ENCODE measurements at regions not wholly inside any gene's neighbourhood (a gene's known extent, or its start where the extent isn't known, plus 50 kb on each side); places are given as distances from the start of the nearest gene placed in this dataset.

GRCh38 chr6:168871642-168872315 is 381.9 kb downstream of the THBS2 start:
- H3K27ac Mint-ChIP-seq, result no peak overlapping the region
- H3K4me3 Mint-ChIP-seq, result no peak overlapping the region
- ChIA-PET CTCF (no interaction called here), POLR2A (no interaction called here)
- no peaks in the 10 kb centered on the region for H3K36me3 Mint-ChIP-seq (ENCODE audit: low read depth)
- H3K27me3 Mint-ChIP-seq, result no peaks in the 10 kb centered on the region
- no peaks in the 10 kb centered on the region for H3K9me3 Mint-ChIP-seq
- H3K4me1 Mint-ChIP-seq, result no peaks in the 10 kb centered on the region
- no peak for DNase-seq

DNA sequence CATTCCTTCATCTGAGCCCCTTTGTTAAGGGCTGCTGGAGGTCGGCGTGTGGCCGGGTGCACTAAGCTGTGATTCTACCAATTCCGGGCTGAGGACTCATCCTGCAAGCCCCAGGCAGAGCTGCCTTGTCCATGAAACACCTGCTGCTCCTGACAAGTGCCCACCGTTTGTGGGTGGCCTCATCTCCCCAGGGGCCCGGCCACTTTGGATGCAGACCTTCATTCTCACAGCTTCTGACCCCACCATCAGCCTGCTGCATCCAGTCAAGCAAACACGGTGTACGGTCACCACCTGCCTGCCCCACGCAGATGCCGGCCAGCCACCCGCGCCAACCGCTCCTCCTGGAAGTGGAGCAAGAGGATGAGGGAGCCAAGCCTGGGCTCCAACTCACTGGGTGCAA is 382.7 kb downstream of the THBS2 start:
- Mint-ChIP-seq H3K4me1 (no peaks in the 10 kb centered on the region), H3K36me3 (ENCODE audit: low read depth) (no peaks in the 10 kb centered on the region), H3K27me3 (no peaks in the 10 kb centered on the region), H3K9me3 (no peaks in the 10 kb centered on the region), H3K27ac (no peak overlapping the region), H3K4me3 (no peak overlapping the region)
- ChIA-PET CTCF (no interaction called here), POLR2A (no interaction called here)
- no peak for DNase-seq

DNA sequence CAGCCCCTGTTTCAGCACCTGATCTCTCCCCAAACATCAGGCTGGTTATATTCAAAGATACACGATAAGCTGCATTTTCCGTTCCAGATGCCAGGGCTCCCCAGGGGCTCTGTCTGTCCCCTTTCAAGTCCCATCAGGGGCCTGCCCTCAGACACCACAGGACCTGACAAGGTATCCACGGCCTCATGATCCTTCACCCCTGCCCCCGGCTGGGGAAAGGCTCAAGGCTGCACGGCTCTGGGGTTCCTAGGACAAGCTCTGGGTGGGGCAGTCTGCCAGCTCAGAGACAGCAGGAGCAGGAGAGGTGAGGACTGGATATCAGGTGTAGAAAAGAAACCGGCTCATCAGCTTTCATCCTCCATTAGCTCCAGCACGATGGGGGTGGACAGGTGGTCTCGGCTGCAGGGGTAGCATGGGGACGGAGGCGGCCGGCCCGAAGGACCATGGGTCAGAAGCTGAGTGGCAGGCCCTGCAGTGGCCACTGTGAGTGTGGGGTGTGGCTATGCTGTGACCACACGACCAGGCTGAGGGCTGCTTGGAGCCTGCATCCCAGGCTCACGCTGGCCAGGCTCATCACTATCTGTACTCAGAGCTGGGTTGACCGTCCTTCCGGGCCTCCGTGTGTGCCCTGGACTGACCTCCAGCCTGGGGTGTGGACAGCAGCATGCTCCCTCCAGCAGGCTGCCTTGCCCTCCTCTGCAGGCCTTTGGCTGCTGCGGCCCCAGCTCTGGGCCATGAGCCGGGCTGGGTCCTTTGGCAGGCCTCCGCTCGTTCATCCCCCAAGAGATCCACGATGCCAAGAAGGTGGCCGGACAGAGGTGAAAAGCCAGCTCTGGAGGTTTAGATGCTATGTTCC is 386.2 kb downstream of the THBS2 start:
- Mint-ChIP-seq H3K27me3 (no peaks in the 10 kb centered on the region), H3K9me3 (no peaks in the 10 kb centered on the region), H3K4me1 (no peaks in the 10 kb centered on the region), H3K27ac (no peak overlapping the region), H3K4me3 (no peak overlapping the region), H3K36me3 (ENCODE audit: low read depth) (no peaks in the 10 kb centered on the region)
- POLR2A ChIA-PET, result no interaction called here
- DNase-seq, result no peak
- CTCF ChIA-PET, result interaction anchor here (1.6 kb wide), 1 partner anchor 11 kb away, joined by 6 read pairs; no protein-coding TSS in a partner anchor

GRCh38 chr6:168866534-168866933 is 387.1 kb downstream of the THBS2 start:
- no peak overlapping the region for H3K27ac Mint-ChIP-seq
- no peaks in the 10 kb centered on the region for H3K9me3 Mint-ChIP-seq
- no peaks in the 10 kb centered on the region for H3K27me3 Mint-ChIP-seq
- DNase-seq, result no peak
- H3K4me3 Mint-ChIP-seq, result no peak overlapping the region
- H3K36me3 Mint-ChIP-seq (ENCODE audit: low read depth), result no peaks in the 10 kb centered on the region
- ChIA-PET POLR2A (no interaction called here), CTCF (interaction anchor here (1.6 kb wide), 1 partner anchor 12 kb away, joined by 6 read pairs; no protein-coding TSS in a partner anchor)
- no peaks in the 10 kb centered on the region for H3K4me1 Mint-ChIP-seq

DNA sequence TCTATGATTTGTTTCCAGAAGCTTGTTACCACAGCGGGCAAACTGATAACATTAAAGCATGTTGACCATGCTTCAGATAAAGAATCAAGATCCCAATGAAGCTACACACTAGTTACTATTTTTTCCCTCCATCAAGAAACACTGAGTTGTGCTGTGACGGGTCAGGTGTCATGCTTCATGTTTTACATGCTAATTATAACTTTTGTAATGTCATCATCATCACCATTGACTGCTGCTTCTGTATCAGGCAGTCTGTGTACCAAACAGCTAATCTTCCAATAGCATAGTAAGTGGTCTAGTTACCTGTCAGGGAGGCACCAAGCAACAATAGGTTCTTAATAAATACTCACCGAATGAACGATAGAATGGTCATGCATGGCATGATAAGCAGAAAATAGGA is 388.1 kb downstream of the THBS2 start:
- CTCF ChIA-PET, result no interaction called here

GRCh38 chr6:168864541-168865460 is 388.8 kb downstream of the THBS2 start:
- POLR2A ChIA-PET, result no interaction called here
- Mint-ChIP-seq H3K27me3 (peaks cover 2% of the 10 kb centered on the region), H3K4me1 (no peaks in the 10 kb centered on the region), H3K36me3 (ENCODE audit: low read depth) (no peaks in the 10 kb centered on the region), H3K9me3 (no peaks in the 10 kb centered on the region), H3K27ac (no peak overlapping the region), H3K4me3 (no peak overlapping the region)
- DNase-seq, result no peak
- CTCF ChIA-PET, result no interaction called here

More for the DNA sequence above, 388.1 kb downstream of the THBS2 start:
- POLR2A ChIA-PET, result no interaction called here
- DNase-seq, result no peak
- H3K27me3 Mint-ChIP-seq, result peaks cover 2% of the 10 kb centered on the region
- H3K4me1 Mint-ChIP-seq, result no peaks in the 10 kb centered on the region
- H3K36me3 Mint-ChIP-seq (ENCODE audit: low read depth), result no peaks in the 10 kb centered on the region
- H3K9me3 Mint-ChIP-seq, result no peaks in the 10 kb centered on the region
- no peak overlapping the region for H3K4me3 Mint-ChIP-seq
- no peak overlapping the region for H3K27ac Mint-ChIP-seq

DNA sequence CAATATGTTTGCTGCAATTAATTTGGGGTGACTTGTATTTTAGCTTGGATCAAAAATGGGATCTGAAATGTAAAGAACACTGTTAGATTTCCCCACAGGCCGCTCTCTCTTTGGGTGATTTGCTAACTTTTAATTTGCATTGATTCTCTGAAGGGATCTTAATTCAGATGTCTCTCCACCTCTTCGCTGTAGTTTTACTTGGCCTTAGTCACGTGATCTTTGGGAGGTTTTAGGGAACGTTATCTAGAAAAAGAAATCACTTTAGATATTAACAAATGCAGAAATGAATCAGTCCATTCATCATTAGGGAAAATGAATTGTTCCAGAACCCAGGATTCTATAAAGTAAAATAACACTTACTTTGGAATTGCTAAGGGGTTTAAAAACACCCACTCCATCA is 390.2 kb downstream of the THBS2 start:
- H3K36me3 Mint-ChIP-seq (ENCODE audit: low read depth), result no peaks in the 10 kb centered on the region
- peaks cover 2% of the 10 kb centered on the region for H3K27me3 Mint-ChIP-seq
- no peak overlapping the region for H3K4me3 Mint-ChIP-seq
- CTCF ChIA-PET, result no interaction called here
- H3K9me3 Mint-ChIP-seq, result no peaks in the 10 kb centered on the region
- H3K4me1 Mint-ChIP-seq, result no peaks in the 10 kb centered on the region
- no peak for DNase-seq
- POLR2A ChIA-PET, result no interaction called here
- no peak overlapping the region for H3K27ac Mint-ChIP-seq

DNA sequence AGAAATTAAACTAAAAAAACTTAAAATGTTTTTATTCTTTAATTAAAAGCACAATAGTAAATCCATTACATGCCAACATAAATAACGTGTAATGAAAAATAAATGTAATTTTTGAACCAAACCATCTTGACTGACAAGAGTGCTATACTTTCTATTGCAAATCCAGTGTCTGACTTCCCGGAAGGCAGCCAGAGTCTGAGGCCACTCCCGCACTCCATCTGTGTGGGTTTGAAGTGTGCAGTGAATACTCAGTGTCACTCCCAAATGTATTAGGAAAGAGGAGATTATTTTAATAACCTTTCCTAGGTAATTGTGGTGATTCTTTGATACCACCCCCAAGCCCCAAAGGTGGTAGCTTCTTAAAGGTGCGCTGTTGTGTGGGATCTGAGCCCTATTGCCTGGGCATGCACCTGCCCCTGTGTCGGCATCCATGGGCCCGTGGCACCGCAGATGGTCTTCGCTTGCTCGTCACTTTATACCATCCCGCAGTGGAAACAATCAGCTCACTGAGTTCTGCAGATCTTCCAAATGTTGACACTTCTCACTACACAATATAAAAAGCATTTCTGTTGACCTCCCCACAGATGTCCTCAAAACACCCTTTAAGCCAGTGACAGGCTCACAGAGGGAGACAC is 391.2 kb downstream of the THBS2 start:
- H3K9me3 Mint-ChIP-seq, result no peaks in the 10 kb centered on the region
- peaks cover 2% of the 10 kb centered on the region for H3K27me3 Mint-ChIP-seq
- H3K4me1 Mint-ChIP-seq, result no peaks in the 10 kb centered on the region
- DNase-seq, result no peak
- no peak overlapping the region for H3K27ac Mint-ChIP-seq
- no peaks in the 10 kb centered on the region for H3K36me3 Mint-ChIP-seq (ENCODE audit: low read depth)
- CTCF ChIA-PET, result no interaction called here
- H3K4me3 Mint-ChIP-seq, result no peak overlapping the region
- POLR2A ChIA-PET, result no interaction called here

GRCh38 chr6:168860987-168861386 is 392.7 kb downstream of the THBS2 start:
- ChIA-PET POLR2A (no interaction called here), CTCF (no interaction called here)
- Mint-ChIP-seq H3K9me3 (no peaks in the 10 kb centered on the region), H3K36me3 (ENCODE audit: low read depth) (no peaks in the 10 kb centered on the region), H3K27ac (no peak overlapping the region), H3K4me3 (no peak overlapping the region), H3K4me1 (no peaks in the 10 kb centered on the region), H3K27me3 (peaks cover 2% of the 10 kb centered on the region)
- DNase-seq, result no peak

DNA sequence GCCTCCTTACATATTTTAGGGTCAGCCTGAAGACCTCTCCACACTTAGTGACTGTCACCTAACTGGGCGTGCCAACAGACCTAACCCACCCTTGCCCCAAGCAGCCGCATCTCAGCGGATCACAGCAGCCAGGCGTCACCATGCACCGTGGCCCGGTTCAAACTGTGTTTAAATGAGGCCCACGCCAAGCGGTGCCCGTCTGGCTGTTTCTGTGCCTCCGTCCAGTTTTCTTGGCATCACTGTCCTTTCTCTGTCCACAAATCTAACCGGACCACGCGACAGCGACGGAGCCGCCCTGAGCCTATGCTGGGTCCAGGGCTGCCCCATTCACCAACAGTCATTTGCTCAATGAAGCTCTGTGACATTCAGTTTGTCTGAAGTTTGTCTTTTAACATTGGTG is 393.3 kb downstream of the THBS2 start:
- Mint-ChIP-seq H3K27me3 (peaks cover 2% of the 10 kb centered on the region), H3K4me3 (no peak overlapping the region), H3K4me1 (no peaks in the 10 kb centered on the region), H3K9me3 (no peaks in the 10 kb centered on the region), H3K27ac (no peak overlapping the region), H3K36me3 (ENCODE audit: low read depth) (no peaks in the 10 kb centered on the region)
- POLR2A ChIA-PET, result no interaction called here
- CTCF ChIA-PET, result no interaction called here
- no peak for DNase-seq

DNA sequence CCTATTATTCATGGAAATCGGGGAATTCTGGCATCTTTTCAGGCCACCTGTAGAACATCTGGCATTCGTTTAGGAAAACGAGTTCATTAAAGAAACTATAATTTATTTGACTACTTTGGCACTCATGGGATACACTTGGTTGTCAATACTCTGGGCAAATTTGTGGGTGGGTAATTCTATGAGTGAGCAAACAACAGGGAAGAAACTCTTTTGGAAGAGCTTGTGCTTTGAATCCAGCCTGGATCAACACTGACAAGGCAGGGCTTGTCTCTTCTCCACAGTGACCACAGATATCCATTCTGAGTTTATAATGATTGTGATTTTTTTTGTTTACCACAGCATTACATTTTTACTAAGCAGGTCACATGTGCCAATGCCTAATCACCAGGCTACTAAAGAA is 394.7 kb downstream of the THBS2 start:
- peaks cover 2% of the 10 kb centered on the region for H3K27me3 Mint-ChIP-seq
- ChIA-PET CTCF (no interaction called here), POLR2A (no interaction called here)
- no peak overlapping the region for H3K4me3 Mint-ChIP-seq
- no peaks in the 10 kb centered on the region for H3K9me3 Mint-ChIP-seq
- H3K36me3 Mint-ChIP-seq (ENCODE audit: low read depth), result no peaks in the 10 kb centered on the region
- H3K4me1 Mint-ChIP-seq, result no peaks in the 10 kb centered on the region
- DNase-seq, result no peak
- H3K27ac Mint-ChIP-seq, result no peak overlapping the region

DNA sequence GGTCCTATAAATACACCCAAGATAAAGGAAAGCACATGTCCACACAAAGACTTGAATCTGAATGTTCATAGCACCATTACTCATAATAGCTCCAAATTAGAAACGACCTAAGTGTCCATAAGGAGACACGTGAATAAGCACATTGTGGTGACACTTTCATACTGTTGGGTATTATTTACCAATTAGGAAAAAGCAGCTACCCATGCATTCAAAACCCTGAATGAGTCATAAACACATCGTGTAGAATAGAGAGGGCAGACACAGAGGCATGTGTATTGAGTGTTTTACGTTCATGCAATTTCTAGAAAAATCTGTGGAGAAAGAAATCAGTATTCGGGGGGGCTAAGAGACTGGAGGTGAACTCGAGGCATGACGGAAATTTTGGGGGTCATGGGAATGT is 396.7 kb downstream of the THBS2 start:
- CTCF ChIA-PET, result no interaction called here
- no peak for DNase-seq
- Mint-ChIP-seq H3K27ac (no peak overlapping the region), H3K4me3 (no peak overlapping the region), H3K27me3 (peaks cover 2% of the 10 kb centered on the region), H3K9me3 (no peaks in the 10 kb centered on the region), H3K4me1 (no peaks in the 10 kb centered on the region), H3K36me3 (ENCODE audit: low read depth) (no peaks in the 10 kb centered on the region)
- POLR2A ChIA-PET, result no interaction called here

- no peak overlapping the region for H3K27ac Mint-ChIP-seq
- no peak overlapping the region for H3K4me3 Mint-ChIP-seq
These were observed 401.2 kb downstream of the THBS2 start for GRCh38 chr6:168852376-168852884.

More at GRCh38 chr6:168852376-168852884, 401.2 kb downstream of the THBS2 start:
- POLR2A ChIA-PET, result no interaction called here
- H3K9me3 Mint-ChIP-seq, result no peaks in the 10 kb centered on the region
- peaks cover 3% of the 10 kb centered on the region for H3K4me1 Mint-ChIP-seq
- CTCF ChIA-PET, result no interaction called here
- no peaks in the 10 kb centered on the region for H3K36me3 Mint-ChIP-seq (ENCODE audit: low read depth)
- no peaks in the 10 kb centered on the region for H3K27me3 Mint-ChIP-seq
- no peak for DNase-seq

Data from activated CD4-positive, alpha-beta T cell treated with anti-CD3 and anti-CD28 coated beads, Interleukin-2, amount 10 ng/mL, durations not matched to agents 7 days and 5 days (primary cell).